Lower leg skin (tissue), 3 donors: ENCODE measurements at regions not wholly inside any gene's neighbourhood (a gene's known extent, or its start where the extent isn't known, plus 50 kb on each side); places are given as distances from the start of the nearest gene placed in this dataset.

Source experiments
- POLR2A ChIP-seq, 2 donors: fragments of 450-650 bp; IDR thresholded peaks; one replicate each; pipeline ENCODE4 v1.6.1; 2016 to 2017; ENCODE audit warnings: antibody characterized with exemption in 2 of 2, mild to moderate bottlenecking in 1 of 2, moderate library complexity in 1 of 2
- TF ChIP-seq, protein P1 (sequence below), 3 donors: fragments of 450-650 bp; IDR thresholded peaks; one replicate each; pipeline ENCODE4 v1.5.1; 2016; ENCODE audit warnings: antibody characterized with exemption in 3 of 3, mild to moderate bottlenecking in 3 of 3, moderate library complexity in 2 of 3

DNA sequence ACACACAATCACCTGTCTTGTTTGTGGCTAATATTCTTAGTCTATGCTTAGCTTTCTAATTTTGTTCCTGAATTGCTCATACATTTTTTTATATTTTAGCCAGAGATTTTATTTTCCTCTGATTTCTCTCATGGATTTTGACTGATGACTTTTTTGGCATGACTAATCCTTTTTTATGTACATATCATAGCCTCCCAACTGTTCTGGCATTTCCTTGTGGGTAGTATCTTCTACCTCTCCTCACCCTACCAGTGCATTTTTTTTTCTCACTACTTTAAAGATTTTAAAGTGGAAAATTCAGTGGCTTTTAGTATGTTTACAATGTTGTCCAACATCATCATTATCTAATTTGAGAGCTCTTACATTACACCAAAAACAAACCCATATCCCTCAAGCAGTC lies 84.4 kb upstream of the TENM4 start:
- TF ChIP-seq, protein P1, sequence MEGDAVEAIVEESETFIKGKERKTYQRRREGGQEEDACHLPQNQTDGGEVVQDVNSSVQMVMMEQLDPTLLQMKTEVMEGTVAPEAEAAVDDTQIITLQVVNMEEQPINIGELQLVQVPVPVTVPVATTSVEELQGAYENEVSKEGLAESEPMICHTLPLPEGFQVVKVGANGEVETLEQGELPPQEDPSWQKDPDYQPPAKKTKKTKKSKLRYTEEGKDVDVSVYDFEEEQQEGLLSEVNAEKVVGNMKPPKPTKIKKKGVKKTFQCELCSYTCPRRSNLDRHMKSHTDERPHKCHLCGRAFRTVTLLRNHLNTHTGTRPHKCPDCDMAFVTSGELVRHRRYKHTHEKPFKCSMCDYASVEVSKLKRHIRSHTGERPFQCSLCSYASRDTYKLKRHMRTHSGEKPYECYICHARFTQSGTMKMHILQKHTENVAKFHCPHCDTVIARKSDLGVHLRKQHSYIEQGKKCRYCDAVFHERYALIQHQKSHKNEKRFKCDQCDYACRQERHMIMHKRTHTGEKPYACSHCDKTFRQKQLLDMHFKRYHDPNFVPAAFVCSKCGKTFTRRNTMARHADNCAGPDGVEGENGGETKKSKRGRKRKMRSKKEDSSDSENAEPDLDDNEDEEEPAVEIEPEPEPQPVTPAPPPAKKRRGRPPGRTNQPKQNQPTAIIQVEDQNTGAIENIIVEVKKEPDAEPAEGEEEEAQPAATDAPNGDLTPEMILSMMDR (IDR thresholded peaks at IDR 0.05), result no peak
- TF ChIP-seq POLR2A (IDR thresholded peaks at IDR 0.05), result no peak
